ENCODE measurements at regions not wholly inside any gene's neighbourhood (a gene's known extent, or its start where the extent isn't known, plus 50 kb on each side); places are given as distances from the start of the nearest gene placed in this dataset.
A peak's percentile ranks its signal among the peaks of the same experiment; 100 is the strongest.

DNA sequence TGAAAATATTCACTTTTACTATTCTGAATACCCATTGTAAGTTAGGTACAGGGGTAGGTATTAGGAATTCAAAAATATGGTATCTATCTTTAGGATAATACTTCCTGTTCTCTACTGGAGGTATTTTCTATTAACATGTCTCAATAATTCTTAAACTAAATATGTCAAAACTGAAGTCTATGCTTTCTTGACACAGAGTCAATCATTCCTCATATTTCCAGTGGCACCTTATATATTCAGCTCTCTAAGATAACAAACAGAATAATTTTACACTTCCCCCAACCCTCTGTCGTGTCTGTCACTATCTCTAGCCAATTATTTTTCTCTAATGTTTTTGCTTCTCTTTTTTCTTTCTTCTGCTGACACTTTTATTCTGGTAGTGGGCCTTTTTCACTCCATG, 138.9 kb downstream of the TMEM26 start:
- Mint-ChIP-seq H3K36me3 (no peaks in the 10 kb centered on the region), H3K27me3 (ENCODE audit: low read depth in 3 of 3) (peaks cover 0 to 1% (median 0%) of the 10 kb centered on the region in 3 donors), H3K4me1 (peaks cover 4% of the 10 kb centered on the region), H3K9me3 (peaks cover 0 to 8% (median 4%) of the 10 kb centered on the region in 7 donors), H3K4me3 (no peak overlapping the region), H3K27ac (no peak overlapping the region)
- no peak overlapping the region for H3K9ac ChIP-seq (ENCODE audit: insufficient read depth, low read length, poor library complexity, severe bottlenecking)
- H3K27me3 ChIP-seq (ENCODE audit: control insufficient read depth in 2 of 2, insufficient read depth in 2 of 2, low read length in 2 of 2): no peaks in the 10 kb centered on the region
- H2AFZ ChIP-seq (ENCODE audit: insufficient read depth, low read depth, low read length, poor library complexity, severe bottlenecking): no peak overlapping the region
- H3K79me2 ChIP-seq (ENCODE audit: insufficient read depth, low read length): no peaks in the 10 kb centered on the region
- no peak overlapping the region for H3K4me3 ChIP-seq (replicated peaks in 1 of 3; ENCODE audit: low read depth in 2 of 3, low read length in 3 of 3)
- H3K4me1 ChIP-seq (ENCODE audit: control insufficient read depth in 1 of 2, insufficient read depth in 2 of 2, low read length in 2 of 2): no peaks in the 10 kb centered on the region
- H3K27ac ChIP-seq (ENCODE audit: low read depth in 1 of 2, low read length in 2 of 2): no peak overlapping the region
- TF ChIP-seq, protein P1, sequence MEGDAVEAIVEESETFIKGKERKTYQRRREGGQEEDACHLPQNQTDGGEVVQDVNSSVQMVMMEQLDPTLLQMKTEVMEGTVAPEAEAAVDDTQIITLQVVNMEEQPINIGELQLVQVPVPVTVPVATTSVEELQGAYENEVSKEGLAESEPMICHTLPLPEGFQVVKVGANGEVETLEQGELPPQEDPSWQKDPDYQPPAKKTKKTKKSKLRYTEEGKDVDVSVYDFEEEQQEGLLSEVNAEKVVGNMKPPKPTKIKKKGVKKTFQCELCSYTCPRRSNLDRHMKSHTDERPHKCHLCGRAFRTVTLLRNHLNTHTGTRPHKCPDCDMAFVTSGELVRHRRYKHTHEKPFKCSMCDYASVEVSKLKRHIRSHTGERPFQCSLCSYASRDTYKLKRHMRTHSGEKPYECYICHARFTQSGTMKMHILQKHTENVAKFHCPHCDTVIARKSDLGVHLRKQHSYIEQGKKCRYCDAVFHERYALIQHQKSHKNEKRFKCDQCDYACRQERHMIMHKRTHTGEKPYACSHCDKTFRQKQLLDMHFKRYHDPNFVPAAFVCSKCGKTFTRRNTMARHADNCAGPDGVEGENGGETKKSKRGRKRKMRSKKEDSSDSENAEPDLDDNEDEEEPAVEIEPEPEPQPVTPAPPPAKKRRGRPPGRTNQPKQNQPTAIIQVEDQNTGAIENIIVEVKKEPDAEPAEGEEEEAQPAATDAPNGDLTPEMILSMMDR (IDR thresholded peaks at IDR 0.05): no peak
- intact Hi-C loops (cut with micrococcal nuclease): no loop called here
- 80% methylated on average over 1 of the region's 1 CpG for WGBS (ENCODE audit: insufficient coverage)
- no peaks in the 10 kb centered on the region for H4K20me1 ChIP-seq (ENCODE audit: insufficient read depth, low read length)
- H3K36me3 ChIP-seq (replicated peaks in 1 of 2; ENCODE audit: control insufficient read depth in 1 of 2, insufficient read depth in 2 of 2, low read length in 2 of 2): no peaks in the 10 kb centered on the region
- peaks cover 0 to 3% of the 10 kb centered on the region in 2 donors for H3K9me3 ChIP-seq (replicated peaks in 1 of 2; ENCODE audit: control insufficient read depth in 1 of 2, insufficient read depth in 1 of 2, low read length in 2 of 2)
- H3K4me2 ChIP-seq (replicated peaks; ENCODE audit: extremely low read depth, low read length, poor library complexity, severe bottlenecking): no peak overlapping the region
- no peak for DNase-seq

DNA sequence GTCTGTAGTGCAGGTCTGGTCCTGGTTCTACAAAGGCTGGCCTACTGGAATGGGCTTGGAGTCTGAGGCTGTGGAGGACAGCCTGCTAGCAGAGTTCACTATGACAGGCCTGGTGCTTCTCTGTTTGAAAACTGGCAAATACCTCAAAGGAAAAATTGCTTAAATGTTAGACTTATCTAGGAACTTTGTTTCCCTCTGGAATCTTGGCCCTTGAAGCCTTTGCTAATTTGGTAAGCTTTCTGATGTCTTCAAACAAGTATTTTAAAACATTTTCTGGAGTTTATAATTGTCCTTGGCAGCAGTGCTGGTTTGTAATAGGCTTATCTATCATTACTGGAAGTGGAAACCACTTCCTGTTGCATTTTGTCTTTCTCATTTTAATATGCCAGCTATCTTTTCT, 139.7 kb downstream of the TMEM26 start:
- Histone ChIP-seq H3K79me2 (ENCODE audit: insufficient read depth, low read length) (no peaks in the 10 kb centered on the region), H4K20me1 (ENCODE audit: insufficient read depth, low read length) (no peaks in the 10 kb centered on the region), H3K36me3 (replicated peaks in 1 of 2; ENCODE audit: control insufficient read depth in 1 of 2, insufficient read depth in 2 of 2, low read length in 2 of 2) (no peaks in the 10 kb centered on the region), H3K4me1 (ENCODE audit: control insufficient read depth in 1 of 2, insufficient read depth in 2 of 2, low read length in 2 of 2) (no peaks in the 10 kb centered on the region), H3K4me3 (replicated peaks in 1 of 3; ENCODE audit: low read depth in 2 of 3, low read length in 3 of 3) (no peak overlapping the region), H3K4me2 (replicated peaks; ENCODE audit: extremely low read depth, low read length, poor library complexity, severe bottlenecking) (no peak overlapping the region), H3K9me3 (replicated peaks in 1 of 2; ENCODE audit: control insufficient read depth in 1 of 2, insufficient read depth in 1 of 2, low read length in 2 of 2) (peaks cover 0 to 3% of the 10 kb centered on the region in 2 donors), H3K27ac (ENCODE audit: low read depth in 1 of 2, low read length in 2 of 2) (no peak overlapping the region), H3K27me3 (ENCODE audit: control insufficient read depth in 2 of 2, insufficient read depth in 2 of 2, low read length in 2 of 2) (no peaks in the 10 kb centered on the region), H3K9ac (ENCODE audit: insufficient read depth, low read length, poor library complexity, severe bottlenecking) (no peak overlapping the region), H2AFZ (ENCODE audit: insufficient read depth, low read depth, low read length, poor library complexity, severe bottlenecking) (no peak overlapping the region)
- TF ChIP-seq, protein P1 (IDR thresholded peaks at IDR 0.05): no peak
- Mint-ChIP-seq H3K4me1 (peaks cover 4% of the 10 kb centered on the region), H3K36me3 (no peaks in the 10 kb centered on the region), H3K27ac (peak overlapping the region in 1 of 7 donors; percentile 17), H3K27me3 (ENCODE audit: low read depth in 3 of 3) (peaks cover 0 to 3% (median 0%) of the 10 kb centered on the region in 3 donors), H3K9me3 (peaks cover 0 to 8% (median 4%) of the 10 kb centered on the region in 7 donors), H3K4me3 (no peak overlapping the region)
- DNase-seq: no peak
- intact Hi-C loops (cut with micrococcal nuclease): no loop called here

All from CD14-positive monocyte (primary cell).